ENCODE measurements at regions not wholly inside any gene's neighbourhood (a gene's known extent, or its start where the extent isn't known, plus 50 kb on each side); places are given as distances from the start of the nearest gene placed in this dataset.
"Not testable (repeated sequence)": the region's sequence is repeated elsewhere in the genome, so short reads cannot be mapped to it uniquely, and the experiment has no call there.

DNA sequence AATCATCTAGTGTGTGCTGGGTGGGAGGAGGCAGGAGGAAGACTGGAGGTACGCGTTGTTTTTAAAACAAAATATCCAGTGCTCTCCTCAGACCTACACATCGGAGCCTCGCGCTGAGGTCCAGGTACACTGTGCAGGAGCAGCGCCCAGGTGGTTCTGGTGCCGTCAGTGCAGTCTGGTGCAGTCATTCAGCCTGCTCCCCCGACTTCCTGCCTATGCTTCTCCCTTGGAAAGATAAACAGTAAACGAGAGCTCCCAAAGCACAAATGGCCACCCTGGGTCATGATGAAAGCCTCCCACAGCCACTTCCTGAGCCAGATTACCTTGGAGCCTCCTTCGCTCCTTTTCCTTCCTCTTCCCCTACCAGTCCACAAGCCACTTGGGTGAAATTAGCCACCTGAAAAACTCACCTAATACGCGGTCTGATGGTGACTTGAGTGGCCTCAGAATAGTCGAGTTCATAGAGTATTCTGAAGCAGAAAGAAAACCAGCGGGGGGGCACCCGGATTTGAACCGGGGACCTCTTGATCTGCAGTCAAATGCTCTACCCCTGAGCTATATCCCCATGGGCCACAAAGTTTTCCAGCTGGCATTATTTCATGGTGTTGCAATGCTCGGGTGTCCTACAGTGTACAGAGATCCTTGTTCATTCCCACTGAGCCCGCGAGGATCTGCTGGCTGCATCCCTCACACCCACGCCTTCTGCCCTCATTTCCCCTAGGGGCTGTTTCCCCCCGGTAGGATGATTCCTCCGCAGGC is 82.5 kb downstream of the ZNF467 start:
- DNase-seq (ENCODE audit: low read depth in 1 of 2, low spot score in 2 of 2), result peak in 1 of 2 experiments; percentile 22
- peaks cover 20% of the 10 kb centered on the region for H3K27me3 ChIP-seq (replicated peaks)
- no peaks in the 10 kb centered on the region for H3K4me1 ChIP-seq (replicated peaks)
- H3K36me3 ChIP-seq, result no peaks in the 10 kb centered on the region
- H3K9me3 ChIP-seq (replicated peaks), result 0 out of 2 replicates have a peak, but pooled peaks cover 2% of the 10 kb centered on the region
- no peak overlapping the region for H3K27ac ChIP-seq
- no peak overlapping the region for H3K4me3 ChIP-seq

- Histone ChIP-seq H3K27ac (no peak overlapping the region), H3K36me3 (no peaks in the 10 kb centered on the region), H3K4me1 (replicated peaks) (no peaks in the 10 kb centered on the region), H3K4me3 (no peak overlapping the region), H3K27me3 (replicated peaks) (peaks cover 23% of the 10 kb centered on the region), H3K9me3 (replicated peaks) (0 out of 2 replicates have a peak, but pooled peaks cover 2% of the 10 kb centered on the region)
- DNase-seq (ENCODE audit: low read depth in 1 of 2, low spot score in 2 of 2), result no peak
Measured at GRCh38 chr7:149689291-149689721, 84.1 kb downstream of the ZNF467 start.

GRCh38 chr7:149688836-149689235 is 84.6 kb downstream of the ZNF467 start:
- DNase-seq (ENCODE audit: low read depth in 1 of 2, low spot score in 2 of 2), result no peak
- Histone ChIP-seq H3K27me3 (replicated peaks) (peaks cover 23% of the 10 kb centered on the region), H3K4me3 (no peak overlapping the region), H3K27ac (no peak overlapping the region), H3K36me3 (no peaks in the 10 kb centered on the region), H3K9me3 (replicated peaks) (0 out of 2 replicates have a peak, but pooled peaks cover 2% of the 10 kb centered on the region), H3K4me1 (replicated peaks) (no peaks in the 10 kb centered on the region)

DNA sequence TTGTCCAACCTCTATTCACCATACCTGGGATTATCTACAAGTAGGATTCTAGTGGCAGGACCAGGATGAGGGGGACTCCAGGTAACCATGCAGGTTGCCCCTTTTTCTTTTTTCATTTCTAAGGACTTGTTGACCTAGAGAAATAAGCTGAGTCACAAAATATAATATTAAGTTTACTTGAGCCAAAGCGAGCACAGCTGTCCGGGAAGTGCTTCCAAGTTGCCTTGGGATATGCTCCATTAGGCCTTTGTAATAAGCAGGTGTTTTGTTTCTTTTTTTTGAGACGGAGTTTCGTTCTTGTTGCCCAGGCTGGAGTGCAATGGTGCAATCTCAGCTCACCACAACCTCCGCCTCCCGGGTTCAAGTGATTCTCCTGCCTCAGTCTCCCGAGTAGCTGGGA is 85.6 kb downstream of the ZNF467 start:
- not testable (repeated sequence) for H3K4me3 ChIP-seq; H3K27ac ChIP-seq; H3K9me3 ChIP-seq (replicated peaks); H3K4me1 ChIP-seq (replicated peaks); H3K36me3 ChIP-seq; DNase-seq (ENCODE audit: low read depth in 1 of 2, low spot score in 2 of 2)
- peaks cover 19% of the 10 kb centered on the region for H3K27me3 ChIP-seq (replicated peaks)

DNA sequence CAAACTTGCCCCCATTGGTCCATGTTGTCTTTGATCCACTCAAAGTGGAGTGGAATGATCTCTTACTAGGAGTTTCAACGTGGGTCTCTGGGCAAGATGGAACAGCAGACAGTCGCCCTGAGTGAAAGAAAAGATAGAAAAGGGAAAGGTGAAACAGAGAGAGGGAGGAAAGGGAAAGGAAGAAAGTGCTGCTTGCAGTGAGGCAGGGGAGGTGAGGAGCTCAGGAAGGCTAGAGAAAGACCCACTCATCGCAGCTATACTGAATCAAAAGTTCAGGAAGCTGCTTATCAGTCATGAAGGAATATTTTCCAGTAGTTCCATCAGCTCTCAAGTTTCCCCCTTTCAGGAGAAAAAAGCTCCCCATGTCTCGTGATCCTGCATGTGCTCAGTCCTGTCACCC is 86.9 kb downstream of the ZNF467 start:
- Histone ChIP-seq H3K36me3 (no peaks in the 10 kb centered on the region), H3K4me1 (replicated peaks) (no peaks in the 10 kb centered on the region), H3K4me3 (no peak overlapping the region), H3K9me3 (replicated peaks) (no peaks in the 10 kb centered on the region), H3K27ac (no peak overlapping the region), H3K27me3 (replicated peaks) (peaks cover 13% of the 10 kb centered on the region)
- DNase-seq (ENCODE audit: low read depth in 1 of 2, low spot score in 2 of 2), result no peak

DNA sequence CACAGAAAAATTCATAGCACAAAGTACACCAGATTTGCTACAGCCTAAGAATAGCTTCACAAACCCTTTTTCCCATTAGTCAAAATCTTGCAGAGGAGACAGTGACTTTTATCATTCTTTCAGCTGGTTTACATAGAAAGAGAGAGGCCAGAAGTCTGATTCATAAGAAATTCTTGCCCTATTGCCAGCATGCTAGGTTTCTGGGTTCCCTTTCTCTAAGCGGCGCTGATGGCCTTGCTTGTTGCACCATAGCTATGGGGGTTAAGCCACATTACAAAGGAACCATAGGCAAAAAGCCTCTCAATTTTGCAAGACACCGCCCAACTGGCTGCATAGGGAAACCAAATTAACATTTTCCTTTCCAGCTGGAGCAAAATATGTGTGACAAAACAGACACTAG is 87.4 kb downstream of the ZNF467 start:
- H3K27ac ChIP-seq, result no peak overlapping the region
- no peak for DNase-seq (ENCODE audit: low read depth in 1 of 2, low spot score in 2 of 2)
- no peak overlapping the region for H3K4me3 ChIP-seq
- peaks cover 13% of the 10 kb centered on the region for H3K27me3 ChIP-seq (replicated peaks)
- no peaks in the 10 kb centered on the region for H3K9me3 ChIP-seq (replicated peaks)
- no peaks in the 10 kb centered on the region for H3K4me1 ChIP-seq (replicated peaks)
- no peaks in the 10 kb centered on the region for H3K36me3 ChIP-seq

GRCh38 chr7:149685455-149685854 is 87.9 kb downstream of the ZNF467 start:
- no peaks in the 10 kb centered on the region for H3K4me1 ChIP-seq (replicated peaks)
- no peak overlapping the region for H3K27ac ChIP-seq
- H3K9me3 ChIP-seq (replicated peaks), result no peaks in the 10 kb centered on the region
- H3K4me3 ChIP-seq, result no peak overlapping the region
- H3K27me3 ChIP-seq (replicated peaks), result peaks cover 11% of the 10 kb centered on the region
- no peaks in the 10 kb centered on the region for H3K36me3 ChIP-seq
- DNase-seq (ENCODE audit: low read depth in 1 of 2, low spot score in 2 of 2), result no peak

GRCh38 chr7:149683898-149684297 is 89.5 kb downstream of the ZNF467 start:
- Histone ChIP-seq H3K27ac (no peak overlapping the region), H3K36me3 (no peaks in the 10 kb centered on the region), H3K9me3 (replicated peaks) (no peaks in the 10 kb centered on the region), H3K4me3 (no peak overlapping the region), H3K4me1 (replicated peaks) (no peaks in the 10 kb centered on the region), H3K27me3 (replicated peaks) (0 out of 2 replicates have a peak, but pooled peaks cover 3% of the 10 kb centered on the region)
- DNase-seq (ENCODE audit: low read depth in 1 of 2, low spot score in 2 of 2), result no peak

DNA sequence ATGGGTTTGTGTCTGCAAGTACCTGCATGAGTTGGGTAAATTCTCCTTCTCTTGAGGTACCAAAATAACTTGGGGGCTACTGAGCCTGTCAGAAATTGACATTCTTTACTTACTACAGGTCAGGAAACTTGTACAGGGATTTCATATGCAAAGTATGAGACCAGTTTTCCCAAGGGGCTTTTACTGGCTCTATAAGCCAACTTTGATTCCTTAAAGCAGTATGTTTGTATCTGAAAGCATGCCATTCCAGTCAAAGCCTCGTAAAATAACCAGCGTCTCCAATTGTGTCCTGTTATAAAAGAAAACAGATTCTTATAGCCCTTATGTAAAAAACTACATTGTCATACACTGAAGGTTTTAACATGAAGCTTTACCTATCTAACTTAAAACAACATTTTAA is 90.2 kb downstream of the ZNF467 start:
- DNase-seq (ENCODE audit: low read depth in 1 of 2, low spot score in 2 of 2), result no peak
- H3K9me3 ChIP-seq (replicated peaks), result no peaks in the 10 kb centered on the region
- no peaks in the 10 kb centered on the region for H3K4me1 ChIP-seq (replicated peaks)
- no peak overlapping the region for H3K27ac ChIP-seq
- no peak overlapping the region for H3K4me3 ChIP-seq
- H3K27me3 ChIP-seq (replicated peaks), result 0 out of 2 replicates have a peak, but pooled peaks cover 3% of the 10 kb centered on the region
- H3K36me3 ChIP-seq, result no peaks in the 10 kb centered on the region

- H3K4me1 ChIP-seq (replicated peaks), result no peaks in the 10 kb centered on the region
- H3K9me3 ChIP-seq (replicated peaks), result no peaks in the 10 kb centered on the region
- DNase-seq (ENCODE audit: low read depth in 1 of 2, low spot score in 2 of 2), result no peak
- H3K27me3 ChIP-seq (replicated peaks), result 0 out of 2 replicates have a peak, but pooled peaks cover 3% of the 10 kb centered on the region
- H3K36me3 ChIP-seq, result no peaks in the 10 kb centered on the region
- no peak overlapping the region for H3K27ac ChIP-seq
- H3K4me3 ChIP-seq, result no peak overlapping the region
Measured at GRCh38 chr7:149682038-149682437, 91.3 kb downstream of the ZNF467 start.

- Histone ChIP-seq H3K4me1 (replicated peaks) (no peaks in the 10 kb centered on the region), H3K27ac (no peak overlapping the region), H3K4me3 (no peak overlapping the region), H3K36me3 (no peaks in the 10 kb centered on the region), H3K27me3 (replicated peaks) (0 out of 2 replicates have a peak, but pooled peaks cover 3% of the 10 kb centered on the region), H3K9me3 (replicated peaks) (no peaks in the 10 kb centered on the region)
- DNase-seq (ENCODE audit: low read depth in 1 of 2, low spot score in 2 of 2), result no peak
Measured at GRCh38 chr7:149681274-149681673, 92.1 kb downstream of the ZNF467 start.

DNA sequence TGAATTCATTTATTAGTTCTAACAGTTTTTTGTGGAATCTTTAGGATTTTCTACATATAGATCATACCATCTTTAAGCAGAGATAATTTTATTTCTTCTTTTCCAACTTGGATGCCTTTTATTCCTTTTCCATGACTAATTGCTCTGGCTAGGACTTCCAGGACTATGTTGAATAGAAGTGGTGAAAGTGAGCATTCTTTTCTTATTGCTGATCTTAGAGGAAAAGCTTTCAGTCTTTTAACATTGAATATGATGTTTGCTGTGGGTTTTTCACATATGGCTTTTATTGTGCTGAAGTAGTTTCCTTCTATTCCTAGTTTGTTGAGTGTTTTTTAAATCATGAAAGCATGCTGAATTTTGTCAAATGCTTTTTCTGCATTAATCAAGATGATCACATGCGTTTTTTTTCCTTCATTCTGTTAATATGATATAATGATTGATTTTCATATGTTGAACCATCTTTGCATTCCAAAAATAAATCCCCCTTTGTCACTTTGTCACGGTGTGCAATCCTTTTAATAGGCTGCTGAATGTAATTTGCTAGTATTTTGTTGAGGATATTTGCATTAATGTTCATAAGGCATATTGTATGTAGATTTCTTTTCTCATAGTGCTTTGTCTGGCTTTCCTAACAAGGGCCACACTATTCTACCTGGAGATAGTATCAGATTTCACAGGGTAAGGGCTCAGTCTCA is 92.9 kb downstream of the ZNF467 start:
- H3K27ac ChIP-seq, result no peak overlapping the region
- no peak for DNase-seq (ENCODE audit: low read depth in 1 of 2, low spot score in 2 of 2)
- H3K36me3 ChIP-seq, result no peaks in the 10 kb centered on the region
- H3K9me3 ChIP-seq (replicated peaks), result no peaks in the 10 kb centered on the region
- 0 out of 2 replicates have a peak, but pooled peaks cover 3% of the 10 kb centered on the region for H3K27me3 ChIP-seq (replicated peaks)
- H3K4me1 ChIP-seq (replicated peaks), result no peaks in the 10 kb centered on the region
- H3K4me3 ChIP-seq, result no peak overlapping the region

DNA sequence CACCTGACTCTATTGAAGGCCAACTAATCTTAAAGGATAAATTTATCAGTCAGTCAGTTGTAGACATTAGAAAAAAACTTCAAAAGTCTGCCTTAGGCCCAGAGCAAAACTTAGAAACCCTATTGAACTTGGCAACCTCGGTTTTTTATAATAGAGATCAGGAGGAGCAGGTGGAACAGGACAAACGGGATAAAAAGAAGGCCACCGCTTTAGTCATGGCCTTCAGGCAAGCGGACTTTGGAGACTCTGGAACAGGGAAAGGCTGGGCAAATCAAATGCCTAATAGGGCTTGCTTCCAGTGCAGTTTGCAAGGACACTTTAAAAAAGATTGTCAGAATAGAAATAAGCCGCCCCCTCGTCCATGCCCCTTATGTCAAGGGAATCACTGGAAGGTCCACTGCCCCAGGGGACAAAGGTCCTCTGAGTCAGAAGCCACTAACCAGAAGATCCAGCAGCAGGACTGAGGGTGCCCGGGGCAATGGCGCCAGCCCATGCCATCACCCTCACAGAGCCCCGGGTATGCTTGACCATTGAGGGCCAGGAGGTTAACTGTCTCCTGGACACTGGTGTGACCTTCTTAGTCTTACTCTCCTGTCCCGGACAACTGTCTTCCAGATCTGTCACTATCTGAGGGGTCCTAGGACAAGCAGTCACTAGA is 98.5 kb downstream of the ZNF467 start:
- H3K27me3 ChIP-seq (replicated peaks); H3K4me1 ChIP-seq (replicated peaks); H3K4me3 ChIP-seq; DNase-seq (ENCODE audit: low read depth in 1 of 2, low spot score in 2 of 2); H3K36me3 ChIP-seq; H3K27ac ChIP-seq; H3K9me3 ChIP-seq (replicated peaks): not testable (repeated sequence)

- Histone ChIP-seq H3K27ac (no peak overlapping the region), H3K27me3 (replicated peaks) (no peaks in the 10 kb centered on the region), H3K36me3 (no peaks in the 10 kb centered on the region)
Measured at GRCh38 chr7:149673006-149673405, 100.4 kb downstream of the ZNF467 start.

More at GRCh38 chr7:149673006-149673405, 100.4 kb downstream of the ZNF467 start:
- no peaks in the 10 kb centered on the region for H3K9me3 ChIP-seq (replicated peaks)
- DNase-seq (ENCODE audit: low read depth in 1 of 2, low spot score in 2 of 2), result no peak
- no peaks in the 10 kb centered on the region for H3K4me1 ChIP-seq (replicated peaks)
- H3K4me3 ChIP-seq, result no peak overlapping the region
